DND-41 (cell line): ENCODE measurements at regions not wholly inside any gene's neighbourhood (a gene's known extent, or its start where the extent isn't known, plus 50 kb on each side); places are given as distances from the start of the nearest gene placed in this dataset.

ENCODE experiments used
- ATAC-seq: fragments of 200-7000 bp; cut with Tn5 transposase; 3 replicates; pipeline ENCODE4 v1.9.1; 2021; ENCODE audit warnings: low read depth; ENCODE audit not compliant: insufficient read depth
- DNase-seq: peaks from one replicate; pipeline ENCODE4 v3.0.0-alpha.2; 2020
- H2AFZ ChIP-seq: 2 replicates; pipeline ENCODE4 v1.6.0; 2012; ENCODE audit warnings: low read depth, low read length
- H3K27ac ChIP-seq: 2 replicates; pipeline ENCODE4 v1.5.1; 2012; ENCODE audit warnings: low read length, inconsistent platforms
- H3K27me3 ChIP-seq: fragments of 200-600 bp; sonication (generic); 2 replicates; pipeline ENCODE4 v1.6.0; 2012; ENCODE audit warnings: low read length, mild to moderate bottlenecking, inconsistent platforms; ENCODE audit not compliant: insufficient read depth, poor library complexity
- H3K36me3 ChIP-seq: 2 replicates; pipeline ENCODE4 v1.5.1; 2012; ENCODE audit warnings: low read length, inconsistent platforms; ENCODE audit not compliant: insufficient read depth
- H3K4me1 ChIP-seq: 2 replicates; pipeline ENCODE4 v1.5.1; 2012; ENCODE audit warnings: mild to moderate bottlenecking, low read length; ENCODE audit not compliant: insufficient read depth
- H3K4me2 ChIP-seq: 2 replicates; pipeline ENCODE4 v1.6.0; 2012; ENCODE audit warnings: mild to moderate bottlenecking, moderate library complexity, low read length, inconsistent platforms; ENCODE audit not compliant: insufficient read depth
- H3K4me3 ChIP-seq, 2 experiments: fragments of 200-600 bp in 1 of 2; shearing (Covaris generic) in 1 of 2; 2 replicates each; pipeline ENCODE4 v1.5.1; 2012 to 2016; ENCODE audit warnings: inconsistent platforms in 2 of 2, low read length in 2 of 2, mild to moderate bottlenecking in 2 of 2, low read depth in 1 of 2, moderate library complexity in 1 of 2
- H3K79me2 ChIP-seq: 2 replicates; pipeline ENCODE4 v1.6.0; 2012; ENCODE audit warnings: low read length, inconsistent platforms; ENCODE audit not compliant: insufficient read depth
- H3K9ac ChIP-seq: 2 replicates; pipeline ENCODE4 v1.6.0; 2012; ENCODE audit warnings: low read depth, mild to moderate bottlenecking, inconsistent platforms, low read length, moderate library complexity
- H3K9me3 ChIP-seq: 2 replicates; pipeline ENCODE4 v1.5.1; 2012; ENCODE audit warnings: low read length, moderate library complexity, mild to moderate bottlenecking, inconsistent platforms; ENCODE audit not compliant: insufficient read depth, severe bottlenecking
- H4K20me1 ChIP-seq: 2 replicates; pipeline ENCODE4 v1.6.0; 2012; ENCODE audit warnings: low read length; ENCODE audit not compliant: insufficient read depth
- CTCF ChIP-seq: IDR thresholded peaks from 2 replicates; pipeline ENCODE4 v1.5.1; 2012; ENCODE audit warnings: borderline replicate concordance, low read length, moderate library complexity, mild to moderate bottlenecking; ENCODE audit not compliant: poor library complexity, severe bottlenecking; ENCODE audit errors: extremely low read depth
- EZH2 ChIP-seq: IDR thresholded peaks from 3 replicates; pipeline ENCODE4 v1.6.1; 2012; ENCODE audit warnings: borderline replicate concordance, low read depth, mild to moderate bottlenecking, moderate library complexity, low read length, inconsistent platforms; ENCODE audit not compliant: severe bottlenecking

GRCh38 chr6:50998905-50999304 lies 180.2 kb downstream of the TFAP2B start:
- Histone ChIP-seq H3K4me2 (no peak overlapping the region), H3K9me3 (no peaks in the 10 kb centered on the region), H3K27me3 (no peaks in the 10 kb centered on the region), H3K27ac (no peak overlapping the region), H3K36me3 (no peaks in the 10 kb centered on the region), H3K4me3 (no peak overlapping the region), H4K20me1 (no peaks in the 10 kb centered on the region), H2AFZ (no peak overlapping the region), H3K79me2 (no peaks in the 10 kb centered on the region), H3K9ac (no peak overlapping the region), H3K4me1 (no peaks in the 10 kb centered on the region)
- TF ChIP-seq CTCF, result no peak
- TF ChIP-seq EZH2, result no peak
- ATAC-seq (no peak), DNase-seq (no peak)

- no peaks in the 10 kb centered on the region for H3K4me1 ChIP-seq
- TF ChIP-seq CTCF (no peak), EZH2 (no peak)
Measured at GRCh38 chr6:51001399-51001798, 182.7 kb downstream of the TFAP2B start.

GRCh38 chr6:51004380-51004779 lies 185.7 kb downstream of the TFAP2B start:
- Histone ChIP-seq H3K9me3 (no peaks in the 10 kb centered on the region), H3K27me3 (no peaks in the 10 kb centered on the region), H3K27ac (no peak overlapping the region), H4K20me1 (no peaks in the 10 kb centered on the region), H2AFZ (no peak overlapping the region), H3K4me3 (no peak overlapping the region), H3K4me1 (no peaks in the 10 kb centered on the region), H3K79me2 (no peaks in the 10 kb centered on the region), H3K9ac (no peak overlapping the region), H3K36me3 (no peaks in the 10 kb centered on the region), H3K4me2 (no peak overlapping the region)
- TF ChIP-seq CTCF (no peak), EZH2 (no peak)
- ATAC-seq, result no peak
- DNase-seq, result no peak

More at GRCh38 chr6:51001399-51001798, 182.7 kb downstream of the TFAP2B start:
- H3K27ac ChIP-seq, result no peak overlapping the region
- H3K27me3 ChIP-seq, result no peaks in the 10 kb centered on the region
- no peaks in the 10 kb centered on the region for H3K79me2 ChIP-seq
- H3K9me3 ChIP-seq, result no peaks in the 10 kb centered on the region
- no peak overlapping the region for H3K9ac ChIP-seq
- no peak overlapping the region for H3K4me3 ChIP-seq
- no peak for ATAC-seq
- no peak overlapping the region for H2AFZ ChIP-seq
- H3K36me3 ChIP-seq, result no peaks in the 10 kb centered on the region
- H4K20me1 ChIP-seq, result no peaks in the 10 kb centered on the region
- no peak overlapping the region for H3K4me2 ChIP-seq
- no peak for DNase-seq

- no peak overlapping the region for H3K9ac ChIP-seq
- H2AFZ ChIP-seq, result no peak overlapping the region
- ATAC-seq (no peak), DNase-seq (no peak)
- H3K4me1 ChIP-seq, result no peaks in the 10 kb centered on the region
- no peak overlapping the region for H3K4me3 ChIP-seq
- no peak overlapping the region for H3K27ac ChIP-seq
- H3K36me3 ChIP-seq, result no peaks in the 10 kb centered on the region
- H3K9me3 ChIP-seq, result no peaks in the 10 kb centered on the region
- no peaks in the 10 kb centered on the region for H3K27me3 ChIP-seq
- H4K20me1 ChIP-seq, result no peaks in the 10 kb centered on the region
- TF ChIP-seq CTCF (no peak), EZH2 (no peak)
- no peak overlapping the region for H3K4me2 ChIP-seq
- no peaks in the 10 kb centered on the region for H3K79me2 ChIP-seq
Measured at GRCh38 chr6:51005779-51006178, 187.1 kb downstream of the TFAP2B start.
